Mucosa of descending colon (tissue), 3 donors: ENCODE measurements at regions not wholly inside any gene's neighbourhood (a gene's known extent, or its start where the extent isn't known, plus 50 kb on each side); places are given as distances from the start of the nearest gene placed in this dataset.
"Not testable (repeated sequence)": the region's sequence is repeated elsewhere in the genome, so short reads cannot be mapped to it uniquely, and the experiment has no call there.

Experiments used
- ATAC-seq: fragments of 200-7000 bp; cut with Tn5 transposase; one replicate; pipeline ENCODE4 v1.9.1; 2020; ENCODE audit warnings: mild to moderate bottlenecking, moderate library complexity
- DNase-seq, 3 donors: peaks; one replicate each; pipeline ENCODE4 v3.0.0-alpha.2; 2020
- H3K36me3 ChIP-seq: fragments of 200-600 bp; one replicate; pipeline ENCODE4 v1.8.0; 2021; ENCODE audit warnings: low read depth, mild to moderate bottlenecking
- H3K4me1 ChIP-seq: fragments of 200-600 bp; one replicate; pipeline ENCODE4 v1.8.0; 2021; ENCODE audit warnings: low read depth, mild to moderate bottlenecking
- H3K4me3 ChIP-seq: fragments of 200-600 bp; one replicate; pipeline ENCODE4 v1.8.0; 2021; ENCODE audit warnings: mild to moderate bottlenecking
- H3K9me3 ChIP-seq: fragments of 200-600 bp; one replicate; pipeline ENCODE4 v1.8.0; 2021; ENCODE audit warnings: mild to moderate bottlenecking
- CTCF ChIP-seq: fragments of 200-600 bp; IDR thresholded peaks from one replicate; pipeline ENCODE4 v1.8.0; 2022; ENCODE audit warnings: antibody characterized with exemption, mild to moderate bottlenecking
- intact Hi-C, 2 donors: fragments of 100-400 bp; cut with DNase I in 1 of 2; cut with micrococcal nuclease in 1 of 2; formaldehyde crosslinking; loops; one replicate each; pipeline versions ENCODE4 v1.11.0 to v1.11.1; 2022; cut with DNase I, micrococcal nuclease
- donor health status: DM: no; HTN: no; CAD: no; lungs with moderate emphysema.
- donor health status: DM: no; HTN: no; CAD: no.
- donor health status: DM: no; HTN: yes; CAD: no.

- no peaks in the 10 kb centered on the region for H3K9me3 ChIP-seq
- H3K36me3 ChIP-seq, result no peaks in the 10 kb centered on the region
- no peak for DNase-seq
- intact Hi-C loops, result no loop called here
- TF ChIP-seq CTCF, result no peak
- no peaks in the 10 kb centered on the region for H3K4me1 ChIP-seq
- no peak for ATAC-seq
- no peak overlapping the region for H3K4me3 ChIP-seq
Observed at GRCh38 chr2:134008837-134009236, 245.0 kb upstream of the MGAT5 start.

- Histone ChIP-seq H3K36me3 (no peaks in the 10 kb centered on the region), H3K4me3 (no peak overlapping the region), H3K9me3 (no peaks in the 10 kb centered on the region), H3K4me1 (no peaks in the 10 kb centered on the region)
- DNase-seq (no peak), ATAC-seq (no peak)
- intact Hi-C loops, result no loop called here
- no peak for TF ChIP-seq CTCF
Observed at GRCh38 chr2:134009440-134009839, 244.4 kb upstream of the MGAT5 start.

GRCh38 chr2:134009906-134010305 is 244.0 kb upstream of the MGAT5 start:
- ATAC-seq, intact Hi-C loops: not testable (repeated sequence)

GRCh38 chr2:134011936-134012586 is 241.8 kb upstream of the MGAT5 start:
- Histone ChIP-seq H3K9me3 (no peaks in the 10 kb centered on the region), H3K4me3 (no peak overlapping the region), H3K4me1 (no peaks in the 10 kb centered on the region), H3K36me3 (no peaks in the 10 kb centered on the region)
- intact Hi-C loops, result no loop called here
- TF ChIP-seq CTCF, result no peak
- DNase-seq, result no peak
- ATAC-seq, result no peak

More at GRCh38 chr2:134009906-134010305, 244.0 kb upstream of the MGAT5 start:
- not testable (repeated sequence) for H3K9me3 ChIP-seq, H3K4me1 ChIP-seq, H3K36me3 ChIP-seq, H3K4me3 ChIP-seq, DNase-seq

GRCh38 chr2:134014196-134014960 is 239.5 kb upstream of the MGAT5 start:
- DNase-seq, result no peak
- Histone ChIP-seq H3K36me3 (no peaks in the 10 kb centered on the region), H3K4me3 (no peak overlapping the region), H3K9me3 (no peaks in the 10 kb centered on the region), H3K4me1 (no peaks in the 10 kb centered on the region)
- TF ChIP-seq CTCF, result no peak
- ATAC-seq, result no peak
- intact Hi-C loops, result no loop called here

- H3K9me3 ChIP-seq, result no peaks in the 10 kb centered on the region
- no peaks in the 10 kb centered on the region for H3K4me1 ChIP-seq
- H3K4me3 ChIP-seq, result no peak overlapping the region
- no peak for ATAC-seq
- DNase-seq, result no peak
- intact Hi-C loops, result no loop called here
- TF ChIP-seq CTCF, result no peak
- H3K36me3 ChIP-seq, result no peaks in the 10 kb centered on the region
Observed at GRCh38 chr2:134019871-134020270, 234.0 kb upstream of the MGAT5 start.
